ENCODE measurements at regions not wholly inside any gene's neighbourhood (a gene's known extent, or its start where the extent isn't known, plus 50 kb on each side); places are given as distances from the start of the nearest gene placed in this dataset.

DNA sequence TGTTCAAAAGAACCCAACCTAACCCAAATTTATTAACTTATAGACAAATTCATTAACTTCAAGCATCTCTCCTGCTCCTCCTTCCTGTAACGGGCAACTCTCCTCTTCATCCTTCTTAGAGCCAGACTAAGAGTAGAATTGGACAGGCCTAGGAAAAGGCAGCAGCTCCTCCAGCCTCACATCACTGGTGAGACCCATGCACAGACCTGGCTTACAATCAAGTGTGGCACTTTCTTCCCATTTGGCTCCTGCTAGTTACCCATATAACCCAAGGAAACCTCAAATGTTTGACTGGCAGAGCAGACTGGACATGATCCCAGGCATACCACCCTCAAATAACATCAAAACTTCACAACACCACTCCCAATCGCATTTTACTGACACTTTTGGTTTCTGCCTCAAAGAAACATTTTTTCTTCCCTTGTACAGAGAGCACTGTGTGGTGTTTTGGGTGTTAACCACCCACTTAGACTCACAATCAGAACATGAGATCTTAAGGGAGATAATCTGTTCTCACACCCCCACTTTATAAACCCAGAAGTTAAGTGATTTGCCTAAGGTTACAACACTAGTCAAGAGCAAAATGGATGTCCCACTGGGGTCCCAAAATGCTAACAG is 101.4 kb downstream of the SIPA1L2 start:
- TF ChIP-seq EZH2phosphoT487 (IDR thresholded peaks at IDR 0.05; ENCODE audit: borderline replicate concordance, low read length) (no peak), EZH2 (IDR thresholded peaks at IDR 0.05; ENCODE audit: low read length, unreplicated experiment) (no peak)
- TF ChIP-seq, protein P1, sequence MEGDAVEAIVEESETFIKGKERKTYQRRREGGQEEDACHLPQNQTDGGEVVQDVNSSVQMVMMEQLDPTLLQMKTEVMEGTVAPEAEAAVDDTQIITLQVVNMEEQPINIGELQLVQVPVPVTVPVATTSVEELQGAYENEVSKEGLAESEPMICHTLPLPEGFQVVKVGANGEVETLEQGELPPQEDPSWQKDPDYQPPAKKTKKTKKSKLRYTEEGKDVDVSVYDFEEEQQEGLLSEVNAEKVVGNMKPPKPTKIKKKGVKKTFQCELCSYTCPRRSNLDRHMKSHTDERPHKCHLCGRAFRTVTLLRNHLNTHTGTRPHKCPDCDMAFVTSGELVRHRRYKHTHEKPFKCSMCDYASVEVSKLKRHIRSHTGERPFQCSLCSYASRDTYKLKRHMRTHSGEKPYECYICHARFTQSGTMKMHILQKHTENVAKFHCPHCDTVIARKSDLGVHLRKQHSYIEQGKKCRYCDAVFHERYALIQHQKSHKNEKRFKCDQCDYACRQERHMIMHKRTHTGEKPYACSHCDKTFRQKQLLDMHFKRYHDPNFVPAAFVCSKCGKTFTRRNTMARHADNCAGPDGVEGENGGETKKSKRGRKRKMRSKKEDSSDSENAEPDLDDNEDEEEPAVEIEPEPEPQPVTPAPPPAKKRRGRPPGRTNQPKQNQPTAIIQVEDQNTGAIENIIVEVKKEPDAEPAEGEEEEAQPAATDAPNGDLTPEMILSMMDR (conservative IDR thresholded peaks at IDR 0.05; ENCODE audit: low read depth, low read length) = no peak
- peaks cover 3% of the 10 kb centered on the region for H3F3A ChIP-seq (ENCODE audit: low read length, unreplicated experiment)
- no peaks in the 10 kb centered on the region for H3K9me2 ChIP-seq (replicated peaks; ENCODE audit: low read length)
- no peak overlapping the region for H3K4me2 ChIP-seq (ENCODE audit: low read length)
- intact Hi-C loops (cut with micrococcal nuclease) = loop anchor here (1.0 to 5.0 kb wide), 3 partner anchors 99 to 356 kb away; no protein-coding TSS in a partner anchor
- H4K20me1 ChIP-seq (ENCODE audit: low read length) = no peaks in the 10 kb centered on the region
- H3K4me3 ChIP-seq (ENCODE audit: low read length) = no peak overlapping the region
- no peaks in the 10 kb centered on the region for H3K9me3 ChIP-seq (ENCODE audit: low read length)
- no TSS peak for BruUV-seq (replicated peaks)
- H3K4me1 ChIP-seq (ENCODE audit: insufficient read depth, low read length) = peaks cover 29% of the 10 kb centered on the region
- peak overlapping the region; percentile 27; the same call in 1 of the 2 replicates for H3K9ac ChIP-seq (ENCODE audit: low read length)
- ATAC-seq = no peak
- H3K27me3 ChIP-seq (ENCODE audit: low read length) = no peaks in the 10 kb centered on the region
- H2AFZ ChIP-seq (ENCODE audit: low read length) = no peak overlapping the region
- H3K27ac ChIP-seq (ENCODE audit: low read length) = peak overlapping the region; percentile 81
- no peaks in the 10 kb centered on the region for H3K79me2 ChIP-seq (ENCODE audit: low read length)
- POLR2A ChIA-PET (ENCODE audit: unreplicated experiment) = interaction anchor here (0.6 kb wide), 1 partner anchor 19 kb away, joined by 3 read pairs; no protein-coding TSS in a partner anchor
- CTCF ChIA-PET = no interaction called here
- DNase-seq = no peak
- H3K36me3 ChIP-seq (ENCODE audit: low read depth, low read length) = no peaks in the 10 kb centered on the region

DNA sequence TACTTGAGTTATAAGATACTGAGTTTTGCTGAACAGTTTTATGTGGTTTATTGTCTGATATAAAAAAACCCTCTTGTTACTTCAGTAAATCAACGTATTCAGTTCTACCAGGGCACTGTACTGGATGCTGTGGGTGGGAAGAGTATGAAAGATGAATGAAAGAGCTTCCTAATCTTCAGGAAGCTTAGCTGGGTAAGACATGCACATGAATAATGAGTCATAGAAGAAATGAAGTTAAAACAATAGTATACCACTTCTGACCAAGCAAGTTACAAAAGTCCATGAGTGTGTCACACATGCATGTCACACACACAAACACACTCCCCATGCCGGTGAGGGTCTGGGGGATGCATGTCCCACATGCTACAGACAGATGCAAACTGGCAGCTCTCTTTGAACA is 105.9 kb downstream of the SIPA1L2 start:
- no peaks in the 10 kb centered on the region for H4K20me1 ChIP-seq (ENCODE audit: low read length)
- ATAC-seq (peak; percentile 92), DNase-seq (peak; percentile 59)
- no peaks in the 10 kb centered on the region for H3K36me3 ChIP-seq (ENCODE audit: low read depth, low read length)
- POLR2A ChIA-PET (ENCODE audit: unreplicated experiment) = interaction anchor here (0.6 kb wide), 1 partner anchor 232 kb away, joined by 3 read pairs; no protein-coding TSS in a partner anchor
- TF ChIP-seq, protein P1 (conservative IDR thresholded peaks at IDR 0.05; ENCODE audit: low read depth, low read length) = no peak
- TF ChIP-seq EZH2 (IDR thresholded peaks at IDR 0.05; ENCODE audit: low read length, unreplicated experiment) = no peak
- TF ChIP-seq EZH2phosphoT487 (IDR thresholded peaks at IDR 0.05; ENCODE audit: borderline replicate concordance, low read length) = no peak
- no peak overlapping the region for H2AFZ ChIP-seq (ENCODE audit: low read length)
- no peaks in the 10 kb centered on the region for H3F3A ChIP-seq (ENCODE audit: low read length, unreplicated experiment)
- H3K4me1 ChIP-seq (ENCODE audit: insufficient read depth, low read length) = peaks cover 24% of the 10 kb centered on the region
- no peaks in the 10 kb centered on the region for H3K9me2 ChIP-seq (replicated peaks; ENCODE audit: low read length)
- no peaks in the 10 kb centered on the region for H3K27me3 ChIP-seq (ENCODE audit: low read length)
- H3K4me2 ChIP-seq (ENCODE audit: low read length) = peak overlapping the region; percentile 15
- CTCF ChIA-PET = interaction anchor here (0.5 to 0.9 kb wide), 2 partner anchors 16 to 103 kb away, joined by 4 to 5 read pairs; no protein-coding TSS in a partner anchor
- no peak overlapping the region for H3K9ac ChIP-seq (ENCODE audit: low read length)
- intact Hi-C loops (cut with micrococcal nuclease) = no loop called here
- H3K4me3 ChIP-seq (ENCODE audit: low read length) = no peak overlapping the region
- peak overlapping the region; percentile 15 for H3K27ac ChIP-seq (ENCODE audit: low read length)
- H3K79me2 ChIP-seq (ENCODE audit: low read length) = no peaks in the 10 kb centered on the region
- BruUV-seq (replicated peaks) = no TSS peak
- no peaks in the 10 kb centered on the region for H3K9me3 ChIP-seq (ENCODE audit: low read length)

DNA sequence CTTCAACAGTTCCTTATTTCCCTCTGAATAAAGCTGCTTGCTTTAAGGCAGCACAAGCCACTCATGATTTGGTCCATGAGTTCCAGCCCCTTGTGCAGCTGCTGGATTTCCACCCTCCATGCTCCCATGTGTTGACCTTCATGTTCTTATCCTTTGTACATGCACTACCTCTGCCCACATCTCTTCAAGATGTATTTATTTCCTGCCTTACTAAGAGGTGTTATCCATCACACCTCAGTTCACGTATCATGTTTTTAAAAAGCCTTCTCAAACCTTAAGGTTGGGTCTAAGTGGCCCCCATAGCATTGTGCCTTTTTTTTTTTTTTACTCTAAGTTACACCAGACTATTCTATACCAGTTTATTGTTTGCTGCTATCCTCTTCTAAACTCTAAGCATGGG is 107.7 kb downstream of the SIPA1L2 start:
- Histone ChIP-seq H3F3A (ENCODE audit: low read length, unreplicated experiment) (no peaks in the 10 kb centered on the region), H3K27ac (ENCODE audit: low read length) (no peak overlapping the region), H3K9me3 (ENCODE audit: low read length) (no peaks in the 10 kb centered on the region), H4K20me1 (ENCODE audit: low read length) (no peaks in the 10 kb centered on the region), H3K79me2 (ENCODE audit: low read length) (no peaks in the 10 kb centered on the region), H3K36me3 (ENCODE audit: low read depth, low read length) (no peaks in the 10 kb centered on the region), H3K27me3 (ENCODE audit: low read length) (no peaks in the 10 kb centered on the region), H3K4me2 (ENCODE audit: low read length) (no peak overlapping the region), H2AFZ (ENCODE audit: low read length) (no peak overlapping the region), H3K4me1 (ENCODE audit: insufficient read depth, low read length) (peaks cover 16% of the 10 kb centered on the region), H3K9me2 (replicated peaks; ENCODE audit: low read length) (no peaks in the 10 kb centered on the region), H3K4me3 (ENCODE audit: low read length) (no peak overlapping the region), H3K9ac (ENCODE audit: low read length) (no peak overlapping the region)
- no peak for DNase-seq
- TF ChIP-seq, protein P1 (conservative IDR thresholded peaks at IDR 0.05; ENCODE audit: low read depth, low read length) = no peak
- no peak for TF ChIP-seq EZH2phosphoT487 (IDR thresholded peaks at IDR 0.05; ENCODE audit: borderline replicate concordance, low read length)
- no peak for ATAC-seq
- no TSS peak for BruUV-seq (replicated peaks)
- intact Hi-C loops (cut with micrococcal nuclease) = no loop called here
- ChIA-PET POLR2A (ENCODE audit: unreplicated experiment) (no interaction called here), CTCF (no interaction called here)

Data from PC-3 (cell line).